HG03175 (cell line): ENCODE measurements at regions not wholly inside any gene's neighbourhood (a gene's known extent, or its start where the extent isn't known, plus 50 kb on each side); places are given as distances from the start of the nearest gene placed in this dataset.
"Not testable (repeated sequence)": the region's sequence is repeated elsewhere in the genome, so short reads cannot be mapped to it uniquely, and the experiment has no call there.

ENCODE experiments used
- ATAC-seq: cut with Tn5 transposase; IDR thresholded peaks from one replicate; pipeline ENCODE4 v1.9.1; 2021; ENCODE audit warnings: mild to moderate bottlenecking, moderate library complexity; ENCODE audit not compliant: unreplicated experiment

DNA sequence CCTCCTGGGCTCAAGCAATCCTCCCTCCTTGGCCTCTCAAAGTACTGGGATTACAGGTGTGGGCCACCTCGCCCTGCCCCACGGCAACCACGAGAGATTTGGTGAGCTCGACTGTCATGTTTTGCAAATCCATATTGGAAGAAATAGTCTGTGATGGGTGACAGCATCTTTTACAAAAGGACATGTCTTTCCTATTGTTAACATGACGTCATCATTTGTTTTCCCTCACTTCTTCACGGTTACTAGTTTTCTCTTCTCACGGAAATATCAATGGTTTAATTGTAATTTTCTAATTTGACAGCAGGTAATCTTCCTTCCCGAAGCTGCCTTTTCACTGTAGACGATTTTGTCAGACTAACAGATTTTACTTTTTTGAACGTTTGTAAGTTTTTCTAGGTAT is 110.8 kb upstream of the GREM2 start:
- ATAC-seq: no peak

DNA sequence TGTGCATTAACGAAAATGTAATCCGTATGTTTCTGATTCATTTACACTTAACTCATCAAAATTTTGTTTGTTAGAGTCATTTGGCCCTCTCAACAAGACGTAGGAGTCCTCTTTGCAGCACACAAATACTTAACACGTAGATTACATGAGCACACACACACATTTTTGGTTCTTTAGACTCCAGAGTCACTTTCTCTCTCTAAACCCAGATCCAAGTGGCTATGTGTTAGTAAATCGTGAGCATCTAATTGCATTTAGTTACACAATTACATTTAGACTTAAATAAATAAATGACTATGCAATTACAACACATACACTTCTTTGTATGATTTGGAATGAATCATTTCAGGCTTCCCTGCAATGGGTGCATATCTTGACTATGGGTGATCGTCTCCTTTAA is 109.0 kb upstream of the GREM2 start:
- no peak for ATAC-seq

DNA sequence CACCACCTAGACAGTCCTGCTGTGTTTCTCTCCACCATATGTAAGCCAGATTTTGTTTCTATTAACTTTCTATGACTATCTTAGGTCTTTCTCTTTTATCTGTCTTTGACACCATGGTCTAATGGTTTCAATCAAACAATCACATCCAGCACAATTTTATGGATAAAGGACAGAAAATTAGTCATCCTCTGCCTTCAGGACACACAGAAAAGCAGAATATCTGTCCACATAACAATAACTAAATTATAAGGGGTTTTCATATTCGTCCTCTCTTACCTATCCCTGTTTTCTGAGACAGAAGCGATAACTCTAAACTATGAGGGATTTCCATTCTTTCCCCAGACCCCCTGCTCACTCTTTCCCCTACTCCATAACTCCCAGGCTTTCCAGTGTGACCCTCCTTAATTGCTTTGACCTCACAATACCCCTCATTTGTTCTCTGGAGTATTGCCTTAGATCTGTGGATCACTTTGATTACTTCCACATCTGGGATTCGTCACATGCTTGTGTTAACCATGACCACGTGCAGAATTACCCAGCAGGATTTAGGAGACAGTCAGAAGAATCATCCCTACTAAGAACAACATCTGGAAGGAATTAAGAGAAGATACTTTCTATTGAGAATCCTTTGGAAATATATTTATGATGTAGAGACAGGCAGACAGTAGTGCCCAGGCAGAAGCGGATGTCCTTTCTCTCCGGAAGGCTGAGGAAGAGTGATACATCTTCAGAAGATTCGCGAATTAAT is 108.2 kb upstream of the GREM2 start:
- no peak for ATAC-seq

DNA sequence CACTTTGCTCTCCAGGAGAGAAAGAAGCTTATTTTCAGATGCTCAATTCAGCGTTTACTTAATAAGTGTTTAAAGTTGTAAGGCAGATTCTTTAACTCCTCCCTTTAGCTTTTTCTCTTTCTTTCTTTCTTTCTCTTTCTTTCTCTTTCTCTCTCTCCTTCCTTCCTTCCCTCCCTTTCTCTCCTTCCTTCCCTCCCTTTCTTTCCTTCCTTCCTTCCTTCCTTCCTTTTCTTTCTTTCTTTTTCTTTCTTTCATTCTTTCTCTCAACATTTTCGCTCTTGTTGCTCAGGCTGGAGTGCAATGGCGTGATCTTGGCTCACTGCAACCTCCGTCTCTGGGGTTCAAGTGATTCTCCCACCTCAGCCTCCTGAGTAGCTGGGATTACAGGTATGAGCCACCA is 104.6 kb upstream of the GREM2 start:
- ATAC-seq: not testable (repeated sequence)

DNA sequence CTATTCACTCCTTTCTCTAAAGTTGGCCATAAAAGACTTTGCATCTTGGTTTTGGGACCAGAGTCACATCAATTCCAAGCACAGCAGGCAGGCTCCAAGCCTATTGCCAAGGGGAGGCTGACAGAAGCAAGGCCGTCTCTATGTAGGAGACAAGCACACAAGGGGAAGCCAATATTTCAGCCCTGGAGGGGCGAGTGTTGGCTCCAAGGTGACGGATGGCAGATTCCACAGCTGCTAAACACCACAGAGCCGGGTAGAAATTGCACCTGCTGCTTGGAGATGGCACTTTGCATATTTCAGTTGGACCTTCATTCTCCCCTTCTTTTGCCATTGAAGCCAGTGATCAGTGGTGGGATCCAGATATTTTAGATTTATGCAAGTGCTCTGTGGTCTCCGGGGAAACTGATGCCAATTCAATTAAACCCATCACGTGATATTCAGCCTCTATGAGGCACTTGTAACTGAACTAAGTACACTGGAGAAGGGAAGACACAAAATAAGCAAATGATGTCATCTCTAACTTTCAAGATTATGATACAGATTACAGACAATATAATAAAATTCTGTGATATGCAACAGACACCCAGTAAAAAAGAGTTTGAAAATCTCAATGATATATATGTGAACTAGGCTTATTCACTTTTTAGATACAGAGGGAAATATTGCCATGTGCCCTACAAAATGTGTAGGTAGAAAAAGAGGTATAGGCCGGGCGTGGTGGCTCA is 102.8 kb upstream of the GREM2 start:
- ATAC-seq: no peak

DNA sequence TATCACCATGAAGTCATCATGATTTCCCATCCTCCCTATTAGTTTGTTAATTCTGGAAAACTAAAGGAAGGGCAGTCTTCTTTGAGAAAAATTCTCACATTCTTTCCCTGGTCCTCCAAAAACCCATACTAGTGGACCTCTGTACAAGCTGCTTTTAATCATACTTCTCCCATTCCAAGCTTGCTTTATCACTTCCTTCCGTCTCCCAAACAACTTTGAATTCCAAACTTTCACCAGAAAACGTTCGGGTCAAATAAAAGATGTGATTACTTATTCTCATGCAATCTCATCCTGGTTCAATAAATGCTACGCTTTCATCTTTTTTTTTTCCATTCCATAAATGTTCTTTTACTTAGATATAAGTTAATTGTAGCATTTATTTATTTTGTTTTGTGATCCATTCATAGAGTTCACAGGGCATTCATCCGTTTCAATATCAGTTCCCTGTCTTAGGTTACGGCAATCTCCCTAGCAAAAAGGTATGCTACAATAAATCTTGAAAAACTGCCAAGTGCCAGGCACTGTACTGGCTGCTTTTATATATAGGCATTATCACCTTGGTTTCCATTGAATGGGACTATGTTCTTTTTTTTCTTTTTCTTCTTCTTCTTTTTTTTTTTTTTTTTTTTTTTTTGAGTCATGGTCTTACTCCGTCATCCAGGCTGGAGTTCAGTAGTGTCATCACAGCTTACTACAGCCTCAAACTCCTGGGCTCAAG is 100.2 kb upstream of the GREM2 start:
- ATAC-seq: no peak

DNA sequence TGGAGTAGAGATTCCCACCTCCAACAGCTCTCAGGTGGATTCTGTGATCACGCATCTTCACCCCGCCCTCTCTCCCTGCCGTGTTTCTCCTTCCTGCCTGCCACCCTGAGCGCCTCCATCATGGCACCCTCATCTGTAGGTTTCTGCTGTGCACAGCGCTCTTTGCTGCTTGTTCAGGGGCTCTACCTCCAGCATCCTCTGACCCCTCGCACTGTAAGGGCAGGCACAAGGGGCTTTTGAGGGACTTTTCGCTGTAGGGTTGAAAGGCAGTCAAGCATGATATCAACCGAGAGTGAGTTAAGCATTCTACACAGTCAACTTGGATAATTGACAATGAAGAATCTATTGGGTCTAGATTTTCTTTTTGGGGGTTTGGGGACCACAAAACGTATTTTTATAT is 99.1 kb upstream of the GREM2 start:
- no peak for ATAC-seq

DNA sequence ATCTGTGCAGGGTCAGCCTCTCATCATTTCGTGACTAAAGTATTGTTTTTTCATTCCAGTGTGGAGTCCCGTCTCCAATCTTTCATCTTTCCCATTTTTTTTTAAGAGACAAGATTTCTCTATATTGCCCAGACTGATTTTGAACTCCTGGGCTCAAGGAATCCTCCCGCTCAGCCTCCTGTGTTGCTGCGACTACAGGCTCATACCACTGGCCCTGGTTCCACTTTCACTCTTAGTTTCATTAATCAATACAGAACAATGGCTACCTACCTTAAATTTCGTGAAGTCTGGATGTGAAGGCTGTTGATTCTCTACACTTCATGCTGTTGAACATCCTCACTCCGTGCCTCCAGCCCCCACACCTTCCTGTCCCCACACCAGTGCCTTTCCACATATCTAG is 97.7 kb upstream of the GREM2 start:
- ATAC-seq: no peak

DNA sequence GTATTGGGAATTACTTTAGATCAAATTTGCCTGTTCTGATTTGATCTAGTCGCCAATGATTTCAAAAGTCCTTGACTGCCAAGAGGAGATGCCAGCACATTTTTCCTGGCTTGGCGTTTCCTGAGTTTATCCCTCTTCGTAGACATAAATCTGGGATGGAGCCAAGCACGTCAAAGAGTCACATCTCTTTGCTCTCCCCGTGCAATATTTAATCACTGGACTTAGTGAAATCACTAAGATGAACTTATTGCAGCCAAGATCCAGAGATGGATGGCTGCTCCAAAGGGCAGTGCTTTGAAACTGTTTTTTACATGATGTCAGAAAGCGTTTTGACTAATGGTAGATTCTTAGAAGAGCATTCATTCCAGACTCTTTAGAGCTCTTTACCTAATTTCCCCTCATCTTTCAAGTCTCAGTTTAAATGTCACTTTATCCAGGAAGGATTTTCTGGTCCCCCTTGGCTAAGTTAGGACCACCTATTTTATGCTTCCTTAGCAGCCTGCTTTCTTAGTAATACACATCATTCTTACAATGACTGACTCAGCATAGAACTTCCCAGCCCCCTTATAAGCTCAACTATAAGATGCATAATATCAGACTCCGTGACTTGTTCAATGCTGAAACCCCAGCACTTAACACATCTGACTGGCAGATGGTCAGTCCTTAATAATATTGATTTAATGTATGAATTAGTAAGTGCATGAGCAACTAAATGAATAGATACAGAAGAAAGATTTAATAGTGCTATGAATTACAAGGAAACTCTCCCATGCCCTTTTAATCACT is 94.4 kb upstream of the GREM2 start:
- ATAC-seq: no peak

DNA sequence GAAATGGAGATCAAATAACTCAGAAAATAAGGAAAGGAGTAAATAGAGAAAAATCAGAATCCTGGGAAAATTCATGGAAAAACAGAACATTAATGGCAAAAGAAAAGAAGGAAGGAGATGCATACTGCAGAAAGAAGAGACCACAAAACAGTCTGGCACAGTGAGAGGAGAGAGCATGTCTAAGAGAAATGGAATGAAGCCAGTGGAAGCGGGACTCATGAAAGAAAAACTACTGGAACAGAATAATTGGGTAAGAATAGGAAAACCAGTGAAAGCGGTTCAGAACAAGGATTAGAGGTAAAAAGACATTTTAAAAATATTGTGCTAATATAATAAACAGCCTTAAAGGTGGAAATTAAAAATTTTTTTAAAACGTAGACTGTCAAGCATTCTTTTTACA is 93.6 kb upstream of the GREM2 start:
- ATAC-seq: no peak

DNA sequence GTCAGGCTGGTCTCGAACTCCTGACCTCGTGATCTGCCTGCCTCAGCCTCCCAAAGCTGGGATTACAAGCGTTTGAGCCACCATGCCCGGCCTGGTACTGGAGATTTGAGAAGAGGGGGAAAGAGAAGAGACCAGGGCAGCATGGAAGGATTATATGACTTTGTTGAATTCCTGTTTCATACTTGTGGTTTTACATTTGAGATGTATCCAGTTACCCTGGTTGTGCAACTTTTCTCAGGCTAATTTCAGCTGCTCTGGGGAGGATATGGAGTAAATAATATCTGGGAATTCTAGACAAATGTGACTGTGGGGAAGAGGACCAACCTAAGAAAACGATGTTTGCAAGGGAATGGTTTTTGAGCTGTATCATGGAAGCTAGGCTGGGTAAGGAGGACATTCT is 89.5 kb upstream of the GREM2 start:
- no peak for ATAC-seq

DNA sequence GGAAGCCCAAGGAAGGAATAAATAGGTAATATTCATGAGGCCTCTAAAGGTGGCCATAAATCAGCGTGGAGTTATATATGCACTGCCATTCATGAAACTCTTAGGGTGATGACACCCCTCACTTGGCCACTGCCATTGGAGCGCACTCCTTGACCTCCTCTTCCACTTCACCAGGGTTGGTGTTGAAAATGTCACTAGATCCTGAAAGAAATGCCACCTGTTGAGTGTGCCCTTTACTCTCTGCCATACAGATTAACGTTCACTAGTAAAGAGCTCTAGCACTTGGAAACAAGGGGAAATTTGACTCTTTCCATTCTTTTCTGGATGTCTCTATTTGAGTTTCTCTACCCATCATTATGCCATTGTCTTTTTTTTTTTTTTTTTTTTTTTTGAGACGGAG is 83.5 kb upstream of the GREM2 start:
- ATAC-seq: no peak

DNA sequence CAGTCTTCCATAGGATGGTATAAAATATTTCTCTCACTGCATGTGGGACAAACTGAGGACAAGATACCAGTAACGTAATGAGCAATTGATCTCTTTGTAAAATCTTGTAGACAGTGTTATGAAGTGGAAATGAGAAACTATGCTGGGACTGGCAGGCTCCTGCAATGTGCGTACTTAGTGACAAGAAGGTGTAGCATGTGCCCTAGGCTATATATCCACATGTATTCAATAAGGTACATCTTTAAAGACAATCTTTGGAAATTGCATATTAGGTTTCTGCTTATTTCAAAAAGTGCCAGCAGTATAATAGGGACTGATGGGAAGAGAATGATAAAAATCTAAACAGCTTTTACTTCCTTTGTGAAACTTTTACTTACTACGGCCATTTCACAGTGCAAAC is 81.9 kb upstream of the GREM2 start:
- no peak for ATAC-seq

DNA sequence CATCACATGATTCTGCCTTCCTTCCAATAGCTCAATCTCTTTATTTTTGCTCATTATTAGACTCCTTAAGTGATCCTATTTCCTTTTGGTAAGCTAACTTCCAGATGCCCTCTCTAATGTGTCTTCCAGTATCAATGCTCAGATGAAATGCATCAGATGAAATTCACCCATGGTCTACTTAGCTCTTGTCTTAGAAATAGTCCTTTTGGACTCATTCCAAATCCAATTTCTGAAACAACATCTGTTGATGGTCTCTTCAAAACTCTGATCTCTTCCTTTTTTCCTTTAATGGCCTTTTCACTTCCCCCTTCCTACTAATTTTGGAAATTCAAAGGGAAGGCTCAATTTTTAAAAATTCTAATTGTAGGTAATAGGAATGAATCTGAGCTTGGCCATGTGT is 81.1 kb upstream of the GREM2 start:
- ATAC-seq: no peak

DNA sequence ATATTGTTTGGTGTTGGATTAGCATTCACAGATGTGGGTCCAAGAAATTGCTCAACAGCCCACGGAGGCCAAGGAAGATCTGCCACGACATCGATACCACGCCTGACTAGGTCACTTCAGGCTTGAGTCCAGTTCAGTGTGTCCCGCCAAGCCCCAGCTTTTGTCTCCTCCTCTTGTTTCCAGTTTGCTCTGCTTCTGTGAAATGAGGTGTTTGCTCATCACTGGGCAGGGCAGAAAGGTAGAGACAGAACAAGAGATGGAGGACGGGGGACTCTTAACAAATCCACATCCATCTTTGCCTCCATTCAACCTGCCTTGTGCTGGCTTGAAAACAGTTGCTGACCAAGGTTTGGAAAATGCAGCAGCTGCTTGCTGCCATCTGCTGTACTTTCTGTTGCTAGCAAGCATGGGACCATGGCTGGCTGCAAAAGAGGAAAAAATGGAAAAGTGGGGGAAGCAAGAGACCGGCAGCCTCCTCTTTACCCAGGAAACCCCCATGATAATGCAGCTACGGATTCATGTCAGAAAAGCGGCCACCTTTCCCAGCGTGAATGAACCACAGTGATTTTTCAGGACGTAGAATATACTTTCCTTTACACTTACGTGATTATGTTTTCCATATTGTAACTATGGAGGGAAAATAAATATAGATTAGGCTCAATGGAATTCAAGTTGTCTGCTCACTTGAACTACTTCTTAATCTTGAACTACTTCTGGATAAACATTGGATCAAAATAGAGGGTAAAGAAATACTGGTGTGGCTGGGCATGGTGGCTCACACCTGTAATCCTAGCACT is 80.2 kb upstream of the GREM2 start:
- ATAC-seq: no peak

DNA sequence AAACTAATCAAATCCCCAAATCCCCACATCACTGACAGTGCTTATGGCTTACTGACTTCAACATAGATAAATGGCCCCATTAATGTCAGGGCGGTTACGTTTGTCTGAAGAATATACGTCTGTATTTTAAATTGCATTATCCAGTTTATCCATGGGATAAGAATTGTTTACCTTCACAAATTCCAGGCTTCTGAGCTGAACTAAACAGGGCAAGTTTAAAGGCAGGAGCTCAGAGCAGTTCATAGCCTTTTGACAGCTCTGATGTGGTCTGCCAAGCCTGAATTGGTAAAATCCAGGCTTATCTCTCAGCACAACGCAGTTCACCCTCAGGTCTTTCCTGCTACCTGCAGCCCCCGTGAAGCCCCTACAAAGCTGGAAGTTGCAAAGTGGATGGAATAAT is 79.5 kb upstream of the GREM2 start:
- ATAC-seq: no peak

DNA sequence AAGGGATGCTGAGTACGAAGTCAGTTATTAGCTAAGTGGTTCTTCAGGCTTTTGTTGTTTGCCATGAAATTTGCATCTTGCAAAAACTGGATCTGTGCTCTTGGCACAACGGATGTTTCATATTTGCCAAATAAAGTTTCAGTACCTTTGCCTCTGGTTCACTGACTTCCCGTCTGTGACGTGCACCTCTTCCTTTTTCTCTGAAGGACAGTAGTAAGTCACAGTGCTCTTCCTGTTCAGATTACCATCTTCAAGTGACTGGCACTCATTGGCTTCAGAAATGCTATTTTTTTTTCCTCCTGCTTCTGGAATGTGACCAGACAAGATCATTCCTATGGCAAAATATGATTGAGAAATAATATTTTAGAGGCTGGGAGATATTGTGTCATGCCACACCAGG is 75.9 kb upstream of the GREM2 start:
- ATAC-seq: peak; percentile 64

DNA sequence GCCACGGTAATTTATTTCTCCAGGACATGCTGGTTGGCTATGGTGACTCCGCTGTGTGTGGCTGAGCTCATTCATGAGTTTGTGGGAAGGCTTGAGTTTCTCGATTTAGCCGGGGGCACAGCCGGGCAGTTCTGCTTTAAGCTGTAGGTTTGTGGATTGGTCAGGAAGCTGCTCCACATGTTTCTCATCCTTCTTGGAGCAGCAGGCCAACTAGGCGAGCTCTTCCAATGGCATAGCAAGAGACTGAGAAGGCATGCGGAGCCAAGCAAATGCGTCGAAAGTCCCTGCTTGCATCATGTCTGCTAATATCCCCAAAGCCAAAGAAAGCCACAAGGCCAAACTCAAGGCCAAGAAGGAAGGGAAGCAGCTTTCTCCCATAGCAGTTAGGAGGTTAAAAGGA is 71.6 kb upstream of the GREM2 start:
- ATAC-seq: no peak

DNA sequence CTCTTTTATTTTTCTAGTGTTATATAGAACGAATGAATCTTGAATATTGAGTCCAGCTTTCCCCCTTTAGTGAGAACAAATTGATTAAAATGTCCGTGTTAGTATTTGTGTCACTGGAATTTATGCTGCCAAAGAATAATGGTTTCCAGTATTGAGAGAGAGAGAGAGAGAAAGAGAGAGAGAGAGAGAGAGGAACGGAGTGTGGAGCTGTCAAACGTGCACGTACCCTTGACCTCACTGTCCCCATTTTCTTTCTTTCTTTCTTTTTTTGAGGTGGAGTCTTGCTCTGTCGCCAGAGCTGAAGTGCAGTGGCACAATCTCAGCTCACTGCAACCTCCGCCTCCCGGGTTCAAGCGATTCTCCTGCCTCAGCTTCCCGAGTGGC is 70.9 kb upstream of the GREM2 start:
- ATAC-seq: no peak

DNA sequence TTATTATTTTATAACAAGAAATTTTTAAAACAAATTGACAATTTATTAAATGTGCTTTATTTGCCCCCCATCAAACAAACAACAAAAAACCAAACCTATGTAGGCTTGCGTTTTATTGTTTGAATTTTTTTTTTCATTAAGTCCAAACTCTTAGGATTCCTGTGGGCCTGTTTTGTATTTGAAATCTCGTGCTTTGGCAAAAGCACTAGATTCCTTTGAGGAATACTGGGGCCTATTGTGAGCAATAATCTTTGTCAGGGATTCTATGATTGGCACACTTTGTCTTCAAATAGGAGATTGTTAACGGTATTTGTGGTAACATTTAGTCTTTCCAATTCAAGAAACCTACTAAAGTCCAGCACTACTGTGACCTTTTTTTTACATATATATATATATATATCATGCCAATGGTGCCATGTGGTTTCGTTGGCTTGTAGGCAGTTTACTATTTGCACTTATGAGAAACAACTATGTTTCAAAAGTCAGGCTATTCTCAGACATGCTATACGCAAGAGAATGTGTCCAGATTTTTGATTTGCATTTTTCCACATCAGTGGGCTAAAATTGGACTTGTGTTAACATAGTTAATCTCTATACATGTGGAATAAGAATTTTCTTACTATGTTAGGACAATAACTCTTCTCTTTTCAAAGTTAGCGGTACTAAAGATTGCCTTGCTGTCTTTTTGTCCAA is 70.4 kb upstream of the GREM2 start:
- ATAC-seq: no peak
